ENCODE measurements at regions not wholly inside any gene's neighbourhood (a gene's known extent, or its start where the extent isn't known, plus 50 kb on each side); places are given as distances from the start of the nearest gene placed in this dataset.

GRCh38 chr2:128867936-128868636 lies 549.4 kb upstream of the HS6ST1 start:
- no peak for TF ChIP-seq CTCF (IDR thresholded peaks at IDR 0.05)
- intact Hi-C loops (cut with DNase I) = no loop called here
- H3K4me1 ChIP-seq = no peaks in the 10 kb centered on the region
- ATAC-seq (no peak), DNase-seq (no peak)
- H3K36me3 ChIP-seq = no peaks in the 10 kb centered on the region
- no peaks in the 10 kb centered on the region for H3K27me3 ChIP-seq
- no peaks in the 10 kb centered on the region for H3K9me3 ChIP-seq
- H3K4me3 ChIP-seq = no peak overlapping the region
- no peak overlapping the region for H3K27ac ChIP-seq

DNA sequence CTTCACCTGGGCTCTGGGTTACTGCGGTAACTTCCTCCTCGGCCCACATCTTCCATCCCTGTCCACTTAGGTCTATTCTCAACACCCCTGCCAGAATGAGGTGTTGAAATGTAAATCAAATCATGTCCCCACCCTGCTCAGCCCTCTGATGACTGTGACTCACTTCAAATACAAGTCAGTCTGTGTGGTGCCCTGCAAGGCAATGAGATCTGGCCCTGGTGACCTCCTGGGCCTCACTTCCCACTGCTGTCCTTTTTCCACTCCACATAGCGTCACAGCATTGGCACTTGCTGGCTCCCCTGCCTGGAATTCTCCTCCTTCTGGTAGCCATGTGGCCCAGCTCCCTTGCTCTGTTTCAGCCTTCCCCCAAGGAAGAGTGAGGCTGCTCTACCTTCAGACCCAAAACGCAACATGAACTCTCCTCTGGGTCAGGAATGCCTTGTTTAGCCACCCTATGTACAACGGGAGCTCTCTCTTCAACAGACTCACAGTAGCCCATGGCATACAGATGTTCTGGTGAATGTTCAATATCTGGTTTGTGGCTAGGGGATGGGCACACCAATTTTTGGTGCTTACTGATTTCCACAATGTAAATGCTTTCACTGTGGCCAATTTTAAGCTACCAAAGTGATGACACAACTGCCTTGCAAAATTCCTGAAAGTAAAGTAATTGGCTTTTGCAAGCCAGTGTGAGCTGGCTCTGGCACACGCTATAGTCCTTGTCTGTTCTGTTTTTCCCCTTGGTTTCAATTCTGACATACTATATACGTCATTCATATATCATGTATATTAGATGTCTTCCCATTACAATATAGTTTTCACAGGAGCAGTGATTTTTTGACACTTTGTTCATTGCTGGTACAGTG lies 550.3 kb upstream of the HS6ST1 start:
- TF ChIP-seq CTCF (IDR thresholded peaks at IDR 0.05) = no peak
- ATAC-seq (no peak), DNase-seq (no peak)
- no peak overlapping the region for H3K27ac ChIP-seq
- H3K4me1 ChIP-seq = no peaks in the 10 kb centered on the region
- no peaks in the 10 kb centered on the region for H3K27me3 ChIP-seq
- H3K36me3 ChIP-seq = no peaks in the 10 kb centered on the region
- no peak overlapping the region for H3K4me3 ChIP-seq
- intact Hi-C loops (cut with DNase I) = no loop called here
- H3K9me3 ChIP-seq = no peaks in the 10 kb centered on the region

- intact Hi-C loops (cut with DNase I) = no loop called here
Measured at GRCh38 chr2:128874608-128875007, 555.9 kb upstream of the HS6ST1 start.

GRCh38 chr2:128876986-128877983 lies 558.6 kb upstream of the HS6ST1 start:
- no peak overlapping the region for H3K27ac ChIP-seq
- H3K4me3 ChIP-seq = no peak overlapping the region
- no peaks in the 10 kb centered on the region for H3K36me3 ChIP-seq
- H3K9me3 ChIP-seq = peaks cover 0 to 2% of the 10 kb centered on the region in 2 donors
- no peak for TF ChIP-seq CTCF (IDR thresholded peaks at IDR 0.05)
- DNase-seq (no peak), ATAC-seq (no peak)
- H3K4me1 ChIP-seq = no peaks in the 10 kb centered on the region
- no peaks in the 10 kb centered on the region for H3K27me3 ChIP-seq
- intact Hi-C loops (cut with DNase I) = no loop called here

More at GRCh38 chr2:128874608-128875007, 555.9 kb upstream of the HS6ST1 start:
- TF ChIP-seq CTCF (IDR thresholded peaks at IDR 0.05) = no peak
- H3K9me3 ChIP-seq = no peaks in the 10 kb centered on the region
- H3K36me3 ChIP-seq = no peaks in the 10 kb centered on the region
- H3K4me1 ChIP-seq = no peaks in the 10 kb centered on the region
- ATAC-seq (no peak), DNase-seq (no peak)
- no peak overlapping the region for H3K27ac ChIP-seq
- H3K27me3 ChIP-seq = no peaks in the 10 kb centered on the region
- no peak overlapping the region for H3K4me3 ChIP-seq
